ENCODE measurements at regions not wholly inside any gene's neighbourhood (a gene's known extent, or its start where the extent isn't known, plus 50 kb on each side); places are given as distances from the start of the nearest gene placed in this dataset.

GRCh38 chr1:21350202-21350885, 60.1 kb upstream of the ECE1 start (continued):
- TF ChIP-seq HDAC2 (IDR thresholded peaks at IDR 0.05; ENCODE audit: borderline replicate concordance in 1 of 2, low read depth in 2 of 2, low read length in 2 of 2): no peak
- TF ChIP-seq SP2 (IDR thresholded peaks at IDR 0.05; ENCODE audit: low read length): no peak
- TF ChIP-seq CTBP2 (IDR thresholded peaks at IDR 0.05; ENCODE audit: borderline replicate concordance, insufficient read depth, insufficient read length, low read length): no peak
- no peak for TF ChIP-seq SIRT6 (IDR thresholded peaks at IDR 0.05; ENCODE audit: low read length)
- no peak for TF ChIP-seq USF2 (IDR thresholded peaks at IDR 0.05; ENCODE audit: low read length)
- no peak for TF ChIP-seq SAP30 (IDR thresholded peaks at IDR 0.05; ENCODE audit: insufficient read depth, insufficient replicate concordance, low read length)

Measured in H1 (cell line).